ENCODE measurements at regions not wholly inside any gene's neighbourhood (a gene's known extent, or its start where the extent isn't known, plus 50 kb on each side); places are given as distances from the start of the nearest gene placed in this dataset.
"Not testable (repeated sequence)": the region's sequence is repeated elsewhere in the genome, so short reads cannot be mapped to it uniquely, and the experiment has no call there.

GRCh38 chr6:167416676-167417430 lies 92.0 kb downstream of the TTLL2 start:
- CTCF ChIA-PET, result no interaction called here
- no peak for DNase-seq (ENCODE audit: extremely low spot score)
- POLR2A ChIA-PET, result no interaction called here
- TF ChIP-seq LEF1 (IDR thresholded peaks at IDR 0.05; ENCODE audit: borderline replicate concordance) (no peak), NFRKB (IDR thresholded peaks at IDR 0.05) (no peak), TARDBP (IDR thresholded peaks at IDR 0.05) (no peak), FOXM1 (IDR thresholded peaks at IDR 0.05; ENCODE audit: borderline replicate concordance) (no peak), CTBP1 (IDR thresholded peaks at IDR 0.05; ENCODE audit: borderline replicate concordance) (no peak)

GRCh38 chr6:167420177-167420576 lies 95.3 kb downstream of the TTLL2 start:
- ChIA-PET CTCF (no interaction called here), POLR2A (no interaction called here)
- no peak for TF ChIP-seq SUZ12 (IDR thresholded peaks at IDR 0.05)

GRCh38 chr6:167420858-167421766 lies 96.2 kb downstream of the TTLL2 start:
- no peak for DNase-seq (ENCODE audit: extremely low spot score)
- ChIA-PET CTCF (no interaction called here), POLR2A (no interaction called here)
- TF ChIP-seq FOXK2 (IDR thresholded peaks at IDR 0.05) (no peak), ZNF384 (IDR thresholded peaks at IDR 0.05) (no peak), NFRKB (IDR thresholded peaks at IDR 0.05) (no peak), SUZ12 (IDR thresholded peaks at IDR 0.05) (no peak), FOXM1 (IDR thresholded peaks at IDR 0.05; ENCODE audit: borderline replicate concordance) (no peak), ELF4 (IDR thresholded peaks at IDR 0.05) (no peak), LEF1 (IDR thresholded peaks at IDR 0.05; ENCODE audit: borderline replicate concordance) (no peak), L3MBTL2 (conservative IDR thresholded peaks at IDR 0.05) (no peak), TARDBP (IDR thresholded peaks at IDR 0.05) (no peak), FOXA1 (IDR thresholded peaks at IDR 0.05) (no peak), HDGF (IDR thresholded peaks at IDR 0.05; ENCODE audit: borderline replicate concordance) (no peak), BHLHE40 (IDR thresholded peaks at IDR 0.05; ENCODE audit: borderline replicate concordance) (no peak), SP1 (IDR thresholded peaks at IDR 0.05) (no peak), ARNT (IDR thresholded peaks at IDR 0.05) (no peak), CTBP1 (IDR thresholded peaks at IDR 0.05; ENCODE audit: borderline replicate concordance) (no peak), PKNOX1 (IDR thresholded peaks at IDR 0.05) (no peak)

More at GRCh38 chr6:167420177-167420576, 95.3 kb downstream of the TTLL2 start:
- no peak for DNase-seq (ENCODE audit: extremely low spot score)

- DNase-seq (ENCODE audit: extremely low spot score); CTCF ChIA-PET; POLR2A ChIA-PET: not testable (repeated sequence)
These were observed 97.1 kb downstream of the TTLL2 start for GRCh38 chr6:167421944-167422343.

DNA sequence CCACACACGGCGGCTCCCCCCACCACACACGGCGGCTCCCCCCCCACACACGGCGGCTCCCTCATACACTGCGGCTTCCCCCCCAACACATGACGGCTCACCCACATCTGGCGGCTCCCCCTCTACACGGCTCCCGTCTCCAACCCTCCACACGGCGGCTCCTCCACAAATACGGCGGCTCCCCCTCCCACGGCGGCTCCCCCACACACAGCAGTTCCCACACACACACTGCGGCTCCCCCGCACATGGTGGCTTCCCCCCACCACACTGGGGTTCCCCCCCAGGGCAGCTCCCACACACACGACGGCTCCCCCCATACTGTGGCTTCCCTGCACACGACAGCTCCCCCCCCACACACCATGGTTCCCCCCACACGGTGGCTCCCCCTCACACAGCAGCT lies 98.0 kb downstream of the TTLL2 start:
- TF ChIP-seq ELF4 (IDR thresholded peaks at IDR 0.05), result no peak
- no peak for TF ChIP-seq BHLHE40 (IDR thresholded peaks at IDR 0.05; ENCODE audit: borderline replicate concordance)
- TF ChIP-seq LEF1 (IDR thresholded peaks at IDR 0.05; ENCODE audit: borderline replicate concordance), result no peak
- TF ChIP-seq ZNF384 (IDR thresholded peaks at IDR 0.05), result no peak
- no peak for TF ChIP-seq FOXM1 (IDR thresholded peaks at IDR 0.05; ENCODE audit: borderline replicate concordance)
- no peak for TF ChIP-seq FOXK2 (IDR thresholded peaks at IDR 0.05)
- TF ChIP-seq L3MBTL2 (conservative IDR thresholded peaks at IDR 0.05), result no peak
- TF ChIP-seq ARNT (IDR thresholded peaks at IDR 0.05), result no peak
- TF ChIP-seq HDGF (IDR thresholded peaks at IDR 0.05; ENCODE audit: borderline replicate concordance), result no peak
- TF ChIP-seq CTBP1 (IDR thresholded peaks at IDR 0.05; ENCODE audit: borderline replicate concordance), result no peak
- no peak for TF ChIP-seq SUZ12 (IDR thresholded peaks at IDR 0.05)
- TF ChIP-seq FOXA1 (IDR thresholded peaks at IDR 0.05), result no peak
- no peak for TF ChIP-seq TARDBP (IDR thresholded peaks at IDR 0.05)
- POLR2A ChIA-PET, result no interaction called here
- CTCF ChIA-PET, result no interaction called here
- DNase-seq (ENCODE audit: extremely low spot score), result no peak

DNA sequence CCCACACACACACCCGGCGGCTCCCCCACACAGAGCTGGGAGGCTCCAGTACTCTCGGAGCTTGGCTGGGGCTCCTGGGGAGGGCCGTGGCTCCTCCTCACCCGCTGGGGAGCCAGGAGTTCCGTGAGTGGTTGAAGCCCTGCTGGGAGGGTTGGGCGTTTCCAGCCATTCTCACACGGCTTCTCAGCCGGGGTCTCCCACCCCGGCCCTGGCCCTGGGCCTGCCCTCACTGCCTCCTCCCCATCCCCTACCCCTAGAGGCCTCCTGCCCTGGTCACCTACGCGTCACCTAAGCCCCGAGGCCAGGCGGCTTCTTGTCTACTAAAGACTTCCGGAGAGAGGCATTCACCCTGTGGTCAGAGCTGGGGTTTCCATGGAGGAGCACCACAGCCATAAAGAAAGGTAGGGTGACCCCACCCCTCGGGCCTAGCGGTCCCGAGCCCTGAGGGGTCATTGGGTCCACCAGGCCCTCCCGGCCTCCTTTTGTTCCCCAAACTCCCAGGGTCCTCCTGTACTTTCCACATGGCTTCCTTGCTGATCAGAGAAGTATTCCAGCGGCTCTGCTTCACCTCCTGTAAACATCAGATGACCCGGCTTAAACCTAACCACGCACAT lies 99.3 kb downstream of the TTLL2 start:
- TF ChIP-seq FOXA1 (IDR thresholded peaks at IDR 0.05) (no peak), ELF4 (IDR thresholded peaks at IDR 0.05) (no peak), TARDBP (IDR thresholded peaks at IDR 0.05) (no peak), LEF1 (IDR thresholded peaks at IDR 0.05; ENCODE audit: borderline replicate concordance) (no peak), FOXK2 (IDR thresholded peaks at IDR 0.05) (no peak), NFRKB (IDR thresholded peaks at IDR 0.05) (no peak)
- CTCF ChIA-PET, result no interaction called here
- POLR2A ChIA-PET, result no interaction called here
- DNase-seq (ENCODE audit: extremely low spot score), result no peak

GRCh38 chr6:167424700-167425099 lies 99.8 kb downstream of the TTLL2 start:
- TF ChIP-seq FOXK2 (IDR thresholded peaks at IDR 0.05) (no peak), BHLHE40 (IDR thresholded peaks at IDR 0.05; ENCODE audit: borderline replicate concordance) (no peak), SUZ12 (IDR thresholded peaks at IDR 0.05) (no peak), CTBP1 (IDR thresholded peaks at IDR 0.05; ENCODE audit: borderline replicate concordance) (no peak), L3MBTL2 (conservative IDR thresholded peaks at IDR 0.05) (no peak), ELF4 (IDR thresholded peaks at IDR 0.05) (no peak), TARDBP (IDR thresholded peaks at IDR 0.05) (no peak), PKNOX1 (IDR thresholded peaks at IDR 0.05) (no peak), NFRKB (IDR thresholded peaks at IDR 0.05) (no peak)
- ChIA-PET CTCF (no interaction called here), POLR2A (no interaction called here)
- DNase-seq (ENCODE audit: extremely low spot score), result no peak

Data from HEK293T (cell line).